ENCODE measurements at regions not wholly inside any gene's neighbourhood (a gene's known extent, or its start where the extent isn't known, plus 50 kb on each side); places are given as distances from the start of the nearest gene placed in this dataset.

GRCh38 chr10:33398796-33399195, 64.3 kb upstream of the NRP1 start:
- H3K4me3 ChIP-seq, result no peak overlapping the region
- peaks cover 8% of the 10 kb centered on the region for H3K9me3 ChIP-seq
- ATAC-seq (no peak), DNase-seq (no peak)
- intact Hi-C loops (cut with DNase I, micrococcal nuclease), result no loop called here
- no peak for TF ChIP-seq CTCF (IDR thresholded peaks at IDR 0.05)
- no peaks in the 10 kb centered on the region for H3K4me1 ChIP-seq (ENCODE audit: low read depth)
- H3K36me3 ChIP-seq (ENCODE audit: low read depth), result no peaks in the 10 kb centered on the region

- Histone ChIP-seq H3K4me3 (no peak overlapping the region), H3K9me3 (peaks cover 8% of the 10 kb centered on the region), H3K36me3 (ENCODE audit: low read depth) (no peaks in the 10 kb centered on the region), H3K4me1 (ENCODE audit: low read depth) (no peaks in the 10 kb centered on the region)
- intact Hi-C loops (cut with DNase I, micrococcal nuclease), result no loop called here
- no peak for ATAC-seq
- DNase-seq, result no peak
- TF ChIP-seq CTCF (IDR thresholded peaks at IDR 0.05), result no peak
These were observed 62.5 kb upstream of the NRP1 start for GRCh38 chr10:33396938-33397337.

GRCh38 chr10:33396279-33396678, 61.8 kb upstream of the NRP1 start:
- peaks cover 8% of the 10 kb centered on the region for H3K9me3 ChIP-seq
- no peak for DNase-seq
- H3K4me1 ChIP-seq (ENCODE audit: low read depth), result no peaks in the 10 kb centered on the region
- intact Hi-C loops (cut with DNase I, micrococcal nuclease), result no loop called here
- no peaks in the 10 kb centered on the region for H3K36me3 ChIP-seq (ENCODE audit: low read depth)
- TF ChIP-seq CTCF (IDR thresholded peaks at IDR 0.05), result no peak
- no peak overlapping the region for H3K4me3 ChIP-seq
- no peak for ATAC-seq

GRCh38 chr10:33395201-33395600, 60.7 kb upstream of the NRP1 start:
- Histone ChIP-seq H3K9me3 (peaks cover 8% of the 10 kb centered on the region), H3K4me3 (no peak overlapping the region), H3K4me1 (ENCODE audit: low read depth) (no peaks in the 10 kb centered on the region), H3K36me3 (ENCODE audit: low read depth) (no peaks in the 10 kb centered on the region)
- intact Hi-C loops (cut with DNase I, micrococcal nuclease), result no loop called here
- no peak for TF ChIP-seq CTCF (IDR thresholded peaks at IDR 0.05)
- DNase-seq (no peak), ATAC-seq (no peak)

GRCh38 chr10:33392706-33393105, 58.2 kb upstream of the NRP1 start:
- H3K4me1 ChIP-seq (ENCODE audit: low read depth), result no peaks in the 10 kb centered on the region
- no peak overlapping the region for H3K4me3 ChIP-seq
- no peak for TF ChIP-seq CTCF (IDR thresholded peaks at IDR 0.05)
- DNase-seq (no peak), ATAC-seq (no peak)
- H3K36me3 ChIP-seq (ENCODE audit: low read depth), result no peaks in the 10 kb centered on the region
- intact Hi-C loops (cut with DNase I, micrococcal nuclease), result no loop called here
- H3K9me3 ChIP-seq, result peaks cover 8% of the 10 kb centered on the region

Data from mucosa of descending colon (tissue), 3 donors.